ENCODE measurements at regions not wholly inside any gene's neighbourhood (a gene's known extent, or its start where the extent isn't known, plus 50 kb on each side); places are given as distances from the start of the nearest gene placed in this dataset.
A peak's percentile ranks its signal among the peaks of the same experiment; 100 is the strongest.

- no peak for DNase-seq (ENCODE audit: low read depth in 3 of 3, low spot score in 2 of 3)
Measured at GRCh38 chr14:58833634-58834378, 196.0 kb downstream of the DACT1 start.

DNA sequence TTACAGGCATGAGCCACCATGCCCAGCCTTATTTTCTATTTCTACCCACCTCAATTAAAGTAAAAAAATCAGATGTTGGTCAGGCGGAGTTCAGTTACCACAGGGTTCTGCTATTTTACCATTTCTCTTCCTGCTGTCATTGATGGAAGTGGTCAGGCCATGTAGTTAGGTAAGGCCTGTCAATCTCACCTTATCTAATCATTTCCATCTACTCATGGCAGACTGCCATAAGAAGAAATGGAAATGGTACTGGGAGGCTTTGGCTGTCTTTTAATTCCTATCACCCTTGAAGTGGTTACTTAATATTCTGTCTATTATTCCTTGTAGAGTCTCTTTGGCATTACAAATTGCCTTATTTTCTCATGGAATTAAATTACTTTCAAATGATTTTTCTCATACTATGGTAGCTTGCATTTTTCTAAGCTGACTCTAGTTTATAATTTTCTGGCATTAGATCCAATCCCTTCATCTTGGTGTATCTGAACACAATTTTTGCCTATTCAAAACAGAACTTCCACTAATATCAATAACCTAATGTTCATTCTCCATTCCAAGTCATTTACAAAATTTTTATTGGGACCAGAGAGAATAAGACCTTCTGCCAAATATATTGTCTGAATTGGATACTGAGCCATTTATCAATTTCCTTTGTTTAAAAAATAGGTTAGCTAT is 198.7 kb downstream of the DACT1 start:
- DNase-seq (ENCODE audit: low read depth in 3 of 3, low spot score in 2 of 3) = no peak

- no peak for DNase-seq (ENCODE audit: low read depth in 3 of 3, low spot score in 2 of 3)
Measured at GRCh38 chr14:58839233-58839632, 201.5 kb downstream of the DACT1 start.

DNA sequence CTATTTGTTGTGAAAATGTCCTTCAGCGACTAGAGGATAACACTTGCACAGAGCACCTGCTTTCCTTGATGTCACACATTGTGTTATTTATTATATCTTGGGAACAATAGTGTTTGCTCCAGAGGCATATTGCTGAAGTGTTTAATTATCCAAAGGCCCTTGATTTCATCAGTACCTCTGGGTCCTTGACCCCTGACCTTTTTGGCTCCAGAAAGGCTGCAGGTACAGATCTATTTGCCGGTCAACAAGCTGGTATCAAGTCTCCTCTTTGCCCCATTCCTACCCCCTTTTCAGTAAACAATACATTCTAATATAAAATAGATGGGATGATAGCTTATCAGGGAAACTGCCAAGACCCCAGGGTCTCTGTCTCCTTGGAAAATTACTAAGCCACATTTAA is 206.8 kb downstream of the DACT1 start:
- no peak for DNase-seq (ENCODE audit: low read depth in 3 of 3, low spot score in 2 of 3)

- DNase-seq (ENCODE audit: low read depth in 3 of 3, low spot score in 2 of 3) = no peak
Measured at GRCh38 chr14:58846682-58847465, 209.1 kb downstream of the DACT1 start.

- no peak for DNase-seq (ENCODE audit: low read depth in 3 of 3, low spot score in 2 of 3)
Measured at GRCh38 chr14:58848365-58848764, 210.6 kb downstream of the DACT1 start.

DNA sequence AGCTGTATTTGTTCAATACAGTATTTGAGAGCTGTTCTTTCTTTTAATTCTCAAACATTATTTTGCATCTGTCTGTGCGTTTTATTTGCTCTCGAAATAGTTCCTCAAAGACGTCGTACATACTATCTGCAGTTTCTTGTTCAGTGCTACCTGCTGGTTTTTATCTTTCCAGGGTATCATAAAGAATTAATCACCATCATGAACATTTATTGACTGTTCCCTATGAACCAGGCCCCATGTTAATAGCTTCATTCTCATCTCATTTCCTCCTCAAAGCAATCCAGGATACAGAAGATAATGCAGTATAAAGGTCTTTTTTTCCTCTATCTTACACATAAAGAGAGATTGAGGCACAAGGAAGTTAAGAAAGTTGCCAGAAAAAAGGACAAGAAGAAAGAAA is 211.8 kb downstream of the DACT1 start:
- no peak for DNase-seq (ENCODE audit: low read depth in 3 of 3, low spot score in 2 of 3)

DNA sequence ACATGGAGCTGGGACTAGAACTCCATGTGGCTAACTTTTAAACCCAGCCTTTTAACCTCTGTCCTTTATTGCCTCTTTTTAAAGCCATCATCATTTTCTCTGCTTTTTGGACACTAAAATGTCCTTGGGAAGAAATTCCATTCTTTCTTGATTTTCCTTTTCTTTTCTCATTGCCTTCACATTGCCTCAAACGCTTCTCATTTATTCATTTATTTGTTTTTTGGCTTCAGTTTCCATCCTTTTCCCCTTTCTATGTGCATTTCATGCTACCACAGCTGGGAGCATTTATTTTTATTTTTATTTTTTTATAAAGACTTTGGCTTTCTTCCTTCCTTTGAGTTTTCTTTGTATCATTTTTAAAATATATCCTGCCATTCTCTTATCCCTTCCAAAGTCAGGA is 212.2 kb downstream of the DACT1 start:
- DNase-seq (ENCODE audit: low read depth in 3 of 3, low spot score in 2 of 3) = no peak

GRCh38 chr14:58861586-58861985 is 223.8 kb downstream of the DACT1 start:
- DNase-seq (ENCODE audit: low read depth in 3 of 3, low spot score in 2 of 3) = no peak

DNA sequence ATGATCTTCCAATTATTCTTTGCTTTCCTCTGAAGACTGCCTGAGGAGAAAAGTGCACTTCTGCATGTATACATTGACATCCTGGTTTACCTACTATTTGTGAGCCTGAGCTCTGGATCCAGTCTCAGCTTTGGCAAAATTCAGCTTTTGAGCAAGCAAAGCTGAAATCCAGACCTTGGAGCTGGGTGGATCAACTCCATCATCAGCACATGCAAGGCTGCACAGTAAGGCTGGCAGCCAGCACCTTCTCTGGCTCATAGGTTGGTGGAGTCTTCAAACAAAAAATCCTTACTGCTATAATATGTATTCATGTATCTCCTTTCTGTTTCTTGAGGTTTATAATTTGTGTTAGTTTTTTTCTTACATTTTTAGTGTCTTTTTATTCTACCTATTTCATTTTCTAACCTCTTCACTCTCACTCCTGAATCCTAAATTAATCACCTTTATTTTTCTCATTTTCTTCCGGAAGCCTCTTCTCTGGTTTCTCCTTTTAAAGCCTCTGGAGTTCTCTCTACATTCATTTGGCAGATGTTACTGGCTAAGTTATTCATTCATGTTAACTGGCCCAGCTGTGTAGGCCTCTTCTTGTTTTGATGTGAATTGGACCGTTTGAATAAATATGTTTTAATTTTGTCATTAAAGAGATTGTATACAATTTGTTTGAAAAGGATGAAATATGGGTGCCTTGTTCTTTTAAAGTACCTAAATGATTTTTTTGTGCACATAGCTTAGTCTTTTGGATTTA is 224.8 kb downstream of the DACT1 start:
- DNase-seq (ENCODE audit: low read depth in 3 of 3, low spot score in 2 of 3) = no peak

DNA sequence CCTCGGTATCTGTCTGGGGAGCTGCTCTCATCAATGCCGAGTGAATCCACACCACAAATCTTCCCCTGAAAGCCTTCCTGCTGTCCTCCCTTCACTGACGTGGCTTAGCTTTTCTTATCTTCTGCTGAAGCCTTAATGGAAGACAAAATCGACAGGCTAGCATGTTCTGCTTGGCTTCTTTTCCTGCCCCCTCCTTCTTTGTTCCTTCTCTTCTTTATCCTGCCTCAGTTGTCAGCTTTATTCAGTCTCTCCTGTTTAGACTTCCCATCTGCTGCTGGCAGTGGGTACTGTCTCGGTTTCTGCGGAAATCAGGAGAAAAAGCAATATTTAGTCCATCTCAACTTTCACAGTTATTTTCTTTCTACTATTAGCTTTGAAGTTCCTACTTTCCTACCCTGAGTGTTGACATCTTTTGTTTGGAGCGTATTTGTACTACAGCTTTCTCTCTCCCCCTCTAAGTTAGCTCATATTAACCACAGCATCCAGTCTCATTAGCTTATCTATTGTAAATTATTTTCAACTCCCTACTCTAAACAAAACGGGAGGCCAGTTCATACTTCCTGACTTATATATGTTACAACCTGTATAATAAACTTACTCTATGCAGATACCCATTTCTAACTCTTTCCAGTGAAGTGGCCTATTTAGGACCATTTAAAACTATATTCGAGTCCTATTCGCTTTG is 226.0 kb downstream of the DACT1 start:
- DNase-seq (ENCODE audit: low read depth in 3 of 3, low spot score in 2 of 3) = no peak

- DNase-seq (ENCODE audit: low read depth in 3 of 3, low spot score in 2 of 3) = peak; percentile 68 to 74 (median 71)
Measured at GRCh38 chr14:58864751-58865513, 227.2 kb downstream of the DACT1 start.

GRCh38 chr14:58865514-58866281 is 227.9 kb downstream of the DACT1 start:
- no peak for DNase-seq (ENCODE audit: low read depth in 3 of 3, low spot score in 2 of 3)

GRCh38 chr14:58866391-58866790 is 228.6 kb downstream of the DACT1 start:
- DNase-seq (ENCODE audit: low read depth in 3 of 3, low spot score in 2 of 3) = no peak

DNA sequence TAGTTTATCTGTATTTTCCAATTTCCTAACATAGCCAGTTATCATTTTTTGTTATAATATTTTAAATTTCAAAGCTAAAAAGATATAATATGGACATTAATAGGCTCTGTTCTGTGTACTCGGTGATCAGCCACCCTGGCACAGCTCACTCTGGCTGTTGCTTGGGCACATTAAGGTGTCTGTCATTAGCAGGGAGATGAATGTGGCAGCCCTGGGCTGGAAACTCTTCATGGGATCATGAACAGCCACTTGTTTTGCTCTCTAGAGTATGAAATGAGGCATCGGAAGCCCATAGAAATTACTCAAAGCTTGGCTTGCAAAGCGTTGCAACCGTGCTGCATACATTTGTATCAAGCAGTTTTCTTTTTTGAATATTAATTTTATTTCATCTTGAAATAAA is 233.2 kb downstream of the DACT1 start:
- DNase-seq (ENCODE audit: low read depth in 3 of 3, low spot score in 2 of 3) = no peak

GRCh38 chr14:58871573-58871972 is 233.8 kb downstream of the DACT1 start:
- DNase-seq (ENCODE audit: low read depth in 3 of 3, low spot score in 2 of 3) = no peak

DNA sequence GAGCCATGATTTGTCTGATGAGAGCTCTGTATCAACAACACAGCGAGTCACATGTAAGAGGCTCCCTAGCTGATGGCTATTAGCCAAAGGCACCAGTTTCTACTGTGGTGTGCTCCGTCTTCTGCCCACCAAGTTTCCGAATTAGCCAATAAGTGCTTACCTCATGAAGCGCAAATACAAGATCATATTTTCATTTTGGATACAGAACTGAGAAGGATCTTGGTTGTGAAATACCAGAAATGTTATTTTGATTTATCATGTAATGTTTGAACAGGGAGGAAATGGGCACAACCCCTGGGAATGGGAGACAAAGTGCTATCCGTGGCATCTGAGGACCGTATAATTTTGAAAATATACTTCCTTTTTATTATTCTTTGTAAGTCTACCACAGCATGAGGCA is 234.3 kb downstream of the DACT1 start:
- no peak for DNase-seq (ENCODE audit: low read depth in 3 of 3, low spot score in 2 of 3)

- no peak for DNase-seq (ENCODE audit: low read depth in 3 of 3, low spot score in 2 of 3)
Measured at GRCh38 chr14:58873228-58873953, 235.6 kb downstream of the DACT1 start.
